HCT116 (cell line): ENCODE measurements at regions not wholly inside any gene's neighbourhood (a gene's known extent, or its start where the extent isn't known, plus 50 kb on each side); places are given as distances from the start of the nearest gene placed in this dataset.

ENCODE experiments used
- ATAC-seq: fragments of 200-7000 bp; cut with Tn5 transposase; 2 replicates; pipeline ENCODE4 v1.9.1; 2020; ENCODE audit warnings: mild to moderate bottlenecking, moderate library complexity
- BruUV-seq: library from RNA; stranded (reverse); fragments of 400-500 nt; replicated peaks from 2 replicates; lab custom pipeline; 2021; lab: Mats Ljungman, UMichigan
- CTCF ChIA-PET: fragments of 300-600 bp; sonication (Branson Sonifier 250); formaldehyde crosslinking; loops from one replicate; lab custom pipeline; 2021; ENCODE audit warnings: antibody characterized with exemption; lab: Charles Lee
- POLR2A ChIA-PET: fragments of 300-600, 350-600 bp; sonication (Branson Sonifier 250); formaldehyde crosslinking; loops from one replicate; lab custom pipeline; 2021; ENCODE audit warnings: antibody characterized with exemption; lab: Charles Lee
- RAD21 ChIA-PET, 2 experiments: fragments of 300-600 bp; sonication (Branson Sonifier 250); formaldehyde crosslinking; loops; one replicate each; lab custom pipeline; 2023; ENCODE audit warnings: low total read pairs in 2 of 2; ENCODE audit not compliant: uncharacterized antibody in 2 of 2, unreplicated experiment in 2 of 2, low non-redundant PET in 1 of 2; lab: Charles Lee
- DNase-seq: peaks from one replicate; pipeline ENCODE4 v3.0.0-alpha.2; 2010; ENCODE audit warnings: low read depth, low spot score
- H2AFZ ChIP-seq: fragments of 200-600 bp; shearing (Covaris generic), sonication (generic); 2 replicates; pipeline ENCODE4 v1.6.1; 2017; ENCODE audit warnings: low read depth, mixed run types, mixed read lengths, antibody characterized with exemption, low read length; ENCODE audit not compliant: poor library complexity, severe bottlenecking
- H3K27ac ChIP-seq: 2 replicates; pipeline ENCODE4 v1.5.1; 2012; ENCODE audit warnings: low read depth, low read length
- H3K27me3 ChIP-seq: fragments of 200-600 bp; sonication (generic); 2 replicates; pipeline ENCODE4 v1.6.1; 2016; ENCODE audit warnings: mixed run types, low read length, mixed read lengths; ENCODE audit not compliant: insufficient read depth
- H3K36me3 ChIP-seq, 2 experiments: fragments of 200-500 bp in 1 of 2; fragments of 200-600 bp in 1 of 2; sonication (Bioruptor generic) in 1 of 2; sonication (generic) in 1 of 2; 2 replicates each; pipeline versions ENCODE4 v1.5.1 to v1.6.1; 2014 to 2016; ENCODE audit warnings: low read length in 2 of 2, inconsistent platforms in 1 of 2, mixed read lengths in 1 of 2, mixed run types in 1 of 2; ENCODE audit not compliant: insufficient read depth in 2 of 2, control insufficient read depth in 1 of 2
- H3K4me1 ChIP-seq, 2 experiments: fragments of 200-600 bp in 1 of 2; sonication (generic) in 1 of 2; 2 replicates each; pipeline versions ENCODE4 v1.5.1 to v1.6.1; 2012 to 2017; ENCODE audit warnings: low read length in 2 of 2, inconsistent platforms in 1 of 2, mild to moderate bottlenecking in 1 of 2, mixed read lengths in 1 of 2, mixed run types in 1 of 2, moderate library complexity in 1 of 2; ENCODE audit not compliant: insufficient read depth in 2 of 2, control insufficient read depth in 1 of 2
- H3K4me2 ChIP-seq: fragments of 200-600 bp; sonication (generic); 2 replicates; pipeline ENCODE4 v1.6.1; 2017; ENCODE audit warnings: mixed run types, low read length, mixed read lengths
- H3K4me3 ChIP-seq, 2 experiments: fragments of 200-600 bp in 1 of 2; sonication (generic) in 1 of 2; replicated peaks in 1 of 2; 2 replicates each; pipeline ENCODE4 v1.5.1; 2011 to 2016; ENCODE audit warnings: low read length in 2 of 2, control low read depth in 1 of 2, low read depth in 1 of 2, mild to moderate bottlenecking in 1 of 2, mixed read lengths in 1 of 2, mixed run types in 1 of 2
- H3K79me2 ChIP-seq: fragments of 200-600 bp; sonication (generic); 2 replicates; pipeline ENCODE4 v1.6.1; 2017; ENCODE audit warnings: mild to moderate bottlenecking, mixed run types, low read length, moderate library complexity, mixed read lengths; ENCODE audit not compliant: insufficient read depth
- H3K9ac ChIP-seq: fragments of 200-600 bp; sonication (generic); 2 replicates; pipeline ENCODE4 v1.6.1; 2016; ENCODE audit warnings: low read length, mixed read lengths
- H3K9me2 ChIP-seq: fragments of 200-600 bp; sonication (generic), shearing (Covaris generic); 2 replicates; pipeline ENCODE4 v1.6.1; 2017; ENCODE audit warnings: mixed run types, mild to moderate bottlenecking, moderate library complexity; ENCODE audit not compliant: insufficient read depth
- H3K9me3 ChIP-seq, 2 experiments: fragments of 200-500 bp in 1 of 2; fragments of 200-600 bp in 1 of 2; sonication (Bioruptor generic) in 1 of 2; sonication (generic) in 1 of 2; 2 replicates each; pipeline ENCODE4 v1.6.1; 2014 to 2017; ENCODE audit warnings: low read length in 2 of 2, mixed read lengths in 2 of 2, inconsistent platforms in 1 of 2, low read depth in 1 of 2, mild to moderate bottlenecking in 1 of 2, mixed run types in 1 of 2, moderate library complexity in 1 of 2; ENCODE audit not compliant: control insufficient read depth in 1 of 2, insufficient read depth in 1 of 2
- H4K20me1 ChIP-seq: fragments of 200-600 bp; sonication (generic), shearing (Covaris generic); 2 replicates; pipeline ENCODE4 v1.6.1; 2017; ENCODE audit warnings: mixed run types, mild to moderate bottlenecking, moderate library complexity; ENCODE audit not compliant: insufficient read depth
- FOSL1 ChIP-seq: IDR thresholded peaks from 2 replicates; pipeline ENCODE4 v1.6.1; 2012; ENCODE audit warnings: low read depth
- POLR2AphosphoS5 ChIP-seq: IDR thresholded peaks from 2 replicates; pipeline ENCODE4 v1.6.1; 2011; ENCODE audit warnings: mild to moderate bottlenecking, low read depth, low read length, moderate library complexity
- SIN3A ChIP-seq: IDR thresholded peaks from 2 replicates; pipeline ENCODE4 v1.6.1; 2012; ENCODE audit warnings: low read depth
- SP1 ChIP-seq: IDR thresholded peaks from 2 replicates; pipeline ENCODE4 v1.6.1; 2012; ENCODE audit warnings: low read depth
- TCF7L2 ChIP-seq: IDR thresholded peaks from 2 replicates; pipeline ENCODE4 v1.7.0; 2011; ENCODE audit warnings: borderline replicate concordance, inconsistent platforms; ENCODE audit not compliant: insufficient read depth, insufficient read length; ENCODE audit errors: extremely low read depth
- intact Hi-C: fragments of 100-400 bp; cut with micrococcal nuclease; formaldehyde crosslinking; loops from 2 replicates; pipeline ENCODE4 v1.10.0; 2022
- TF ChIP-seq, protein P1 (sequence below): IDR thresholded peaks from 2 replicates; pipeline ENCODE4 v1.6.1; 2012; ENCODE audit warnings: low read depth

DNA sequence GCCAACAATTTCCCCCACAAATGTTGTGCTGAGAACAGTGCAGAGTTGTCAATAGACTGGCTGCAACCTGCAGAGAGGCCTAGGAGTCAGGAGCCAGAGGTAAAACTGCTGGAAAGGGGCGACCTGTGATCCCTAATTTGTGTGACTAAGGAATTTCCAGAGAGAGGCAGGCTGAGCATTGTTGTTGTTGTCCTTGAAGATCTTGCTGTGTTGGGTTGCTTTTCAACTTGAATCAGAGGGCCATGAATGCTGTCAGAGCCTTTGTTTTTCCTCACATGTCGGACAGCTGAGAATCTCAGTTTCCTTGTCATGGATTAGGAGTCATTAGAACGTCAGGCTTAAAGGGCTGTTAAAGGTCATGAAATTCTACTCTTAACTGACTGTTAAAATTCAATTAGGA lies 134.6 kb upstream of the ASTN2 start (continued):
- TF ChIP-seq TCF7L2, result no peak

DNA sequence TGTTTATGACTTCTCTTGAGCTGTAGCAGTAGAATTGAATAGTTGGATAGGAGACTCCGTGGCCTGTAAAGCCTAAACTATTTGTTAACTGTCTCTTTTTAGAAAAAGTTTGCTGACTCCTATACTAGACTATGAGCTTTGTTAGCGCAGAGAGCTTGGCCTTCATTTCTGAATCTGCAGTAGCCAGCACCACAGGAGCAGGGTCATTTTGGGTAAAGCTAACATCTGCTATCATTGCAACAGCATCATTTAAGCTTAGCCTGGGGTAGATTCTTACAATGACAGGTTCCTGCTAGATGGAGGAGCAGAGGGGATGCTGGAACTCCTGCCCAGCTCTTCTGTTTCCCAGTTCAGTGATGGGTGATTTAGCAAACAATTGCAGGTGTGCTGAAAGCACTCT lies 133.7 kb upstream of the ASTN2 start:
- no peaks in the 10 kb centered on the region for H3K79me2 ChIP-seq
- no peak for ATAC-seq
- no TSS peak for BruUV-seq
- H3K4me2 ChIP-seq, result no peak overlapping the region
- no peaks in the 10 kb centered on the region for H3K27me3 ChIP-seq
- no peaks in the 10 kb centered on the region for H4K20me1 ChIP-seq
- H3K27ac ChIP-seq, result no peak overlapping the region
- ChIA-PET POLR2A (no interaction called here), RAD21 (no interaction called here), CTCF (no interaction called here)
- H3K9me3 ChIP-seq, result peaks cover 0 to 2% of the 10 kb centered on the region in 2 experiments; a peak in 2 of 4 replicates
- no peak overlapping the region for H3K9ac ChIP-seq
- H3K36me3 ChIP-seq, result no peaks in the 10 kb centered on the region
- H3K9me2 ChIP-seq, result no peaks in the 10 kb centered on the region
- no peaks in the 10 kb centered on the region for H3K4me1 ChIP-seq
- no peak for DNase-seq
- no peak overlapping the region for H2AFZ ChIP-seq
- intact Hi-C loops, result no loop called here
- no peak overlapping the region for H3K4me3 ChIP-seq
- TF ChIP-seq POLR2AphosphoS5 (no peak), SIN3A (no peak), SP1 (no peak), FOSL1 (no peak)
- TF ChIP-seq, protein P1, sequence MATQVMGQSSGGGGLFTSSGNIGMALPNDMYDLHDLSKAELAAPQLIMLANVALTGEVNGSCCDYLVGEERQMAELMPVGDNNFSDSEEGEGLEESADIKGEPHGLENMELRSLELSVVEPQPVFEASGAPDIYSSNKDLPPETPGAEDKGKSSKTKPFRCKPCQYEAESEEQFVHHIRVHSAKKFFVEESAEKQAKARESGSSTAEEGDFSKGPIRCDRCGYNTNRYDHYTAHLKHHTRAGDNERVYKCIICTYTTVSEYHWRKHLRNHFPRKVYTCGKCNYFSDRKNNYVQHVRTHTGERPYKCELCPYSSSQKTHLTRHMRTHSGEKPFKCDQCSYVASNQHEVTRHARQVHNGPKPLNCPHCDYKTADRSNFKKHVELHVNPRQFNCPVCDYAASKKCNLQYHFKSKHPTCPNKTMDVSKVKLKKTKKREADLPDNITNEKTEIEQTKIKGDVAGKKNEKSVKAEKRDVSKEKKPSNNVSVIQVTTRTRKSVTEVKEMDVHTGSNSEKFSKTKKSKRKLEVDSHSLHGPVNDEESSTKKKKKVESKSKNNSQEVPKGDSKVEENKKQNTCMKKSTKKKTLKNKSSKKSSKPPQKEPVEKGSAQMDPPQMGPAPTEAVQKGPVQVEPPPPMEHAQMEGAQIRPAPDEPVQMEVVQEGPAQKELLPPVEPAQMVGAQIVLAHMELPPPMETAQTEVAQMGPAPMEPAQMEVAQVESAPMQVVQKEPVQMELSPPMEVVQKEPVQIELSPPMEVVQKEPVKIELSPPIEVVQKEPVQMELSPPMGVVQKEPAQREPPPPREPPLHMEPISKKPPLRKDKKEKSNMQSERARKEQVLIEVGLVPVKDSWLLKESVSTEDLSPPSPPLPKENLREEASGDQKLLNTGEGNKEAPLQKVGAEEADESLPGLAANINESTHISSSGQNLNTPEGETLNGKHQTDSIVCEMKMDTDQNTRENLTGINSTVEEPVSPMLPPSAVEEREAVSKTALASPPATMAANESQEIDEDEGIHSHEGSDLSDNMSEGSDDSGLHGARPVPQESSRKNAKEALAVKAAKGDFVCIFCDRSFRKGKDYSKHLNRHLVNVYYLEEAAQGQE, result no peak
- TF ChIP-seq, all 23 proteins: peak for 0
